Heart right ventricle (tissue), 16 donors: ENCODE measurements at regions not wholly inside any gene's neighbourhood (a gene's known extent, or its start where the extent isn't known, plus 50 kb on each side); places are given as distances from the start of the nearest gene placed in this dataset.

Source experiments
- ATAC-seq, 8 donors: fragments of 200-7000 bp; cut with Tn5 transposase; one replicate each; pipeline ENCODE4 v1.9.1; 2020; ENCODE audit warnings: mild to moderate bottlenecking in 8 of 8, moderate library complexity in 8 of 8, moderate number of reproducible peaks in 1 of 8
- DNase-seq, 2 donors: peaks; one replicate each; pipeline ENCODE4 v3.0.0-alpha.2; 2020
- H3K27ac ChIP-seq, 10 donors: fragments of 200-600 bp; sonication (generic) in 2 of 10; one replicate each; pipeline versions ENCODE4 v1.5.0 to v1.8.0; 2020 to 2022; ENCODE audit warnings: mild to moderate bottlenecking in 3 of 10
- H3K27me3 ChIP-seq, 7 donors: fragments of 200-600 bp; one replicate each; pipeline ENCODE4 v1.8.0; 2021 to 2022; ENCODE audit warnings: mild to moderate bottlenecking in 2 of 7
- H3K36me3 ChIP-seq, 9 donors: fragments of 200-600 bp; sonication (generic) in 1 of 9; one replicate each; pipeline versions ENCODE4 v1.5.0 to v1.8.0; 2020 to 2022; ENCODE audit warnings: mild to moderate bottlenecking in 2 of 9
- H3K4me1 ChIP-seq, 9 donors: fragments of 200-600 bp; sonication (generic) in 1 of 9; one replicate each; pipeline versions ENCODE4 v1.5.0 to v1.8.0; 2020 to 2022; ENCODE audit warnings: mild to moderate bottlenecking in 4 of 9
- H3K4me3 ChIP-seq, 10 donors: fragments of 200-600 bp; sonication (generic) in 2 of 10; one replicate each; pipeline versions ENCODE4 v1.5.0 to v1.8.0; 2020 to 2022; ENCODE audit warnings: mild to moderate bottlenecking in 7 of 10, moderate library complexity in 2 of 10
- H3K9me3 ChIP-seq, 11 donors: fragments of 200-600 bp in 10 of 11; sonication (generic) in 2 of 11; one replicate each; pipeline versions ENCODE4 v1.5.0 to v1.8.0; 2013 to 2022; ENCODE audit warnings: mild to moderate bottlenecking in 2 of 11, control low read depth in 1 of 11, moderate library complexity in 1 of 11
- WGBS, 2 donors: extraction: QIAGEN DNeasy Blood & Tissue Kit; methylation state at CpG; one replicate each; pipeline ENCODE4 v1.1.7; 2013; ENCODE audit warnings: inconsistent platforms in 1 of 2; 5-methylcytosine and 5-hydroxymethylcytosine counted together
- intact Hi-C, 10 donors: fragments of 100-400 bp; cut with DNase I; formaldehyde crosslinking; loops; one replicate each; pipeline versions ENCODE4 v1.11.1 to v1.14.2; 2022
- TF ChIP-seq, protein P1 (sequence below), 9 donors: fragments of 200-600 bp; sonication (generic) in 2 of 9; IDR thresholded peaks; one replicate each; pipeline versions ENCODE4 v1.5.0 to v1.8.0; 2021 to 2022; ENCODE audit warnings: antibody characterized with exemption in 9 of 9, mild to moderate bottlenecking in 5 of 9, moderate library complexity in 1 of 9
- donor health status: Arrhythmogenic right ventricular cardiomyopathy.
- donor health status: ischemic (EF 13 %, LVEDD 7.1; RV severe dilation, severe dysfunction).
- donor health status: healthy with polysubstance abuse.
- donor health status: DM: no; HTN: yes; CAD: no.
- donor health status: DM: no; HTN: no; CAD: no.
- donor health status: ischemic (EF 25% LVEDD 6.9; RV normal size, moderate dysfunction).
- donor health status: ischemic (EF 25% LVEDD 5.7; RV mildly dilated, moderate dysfunction).
- donor health status: healthy.
- donor health status: DM: yes; HTN: yes; CAD: no.
- donor health status: Ischemic cardiomyopathy.
- donor health status: ischemic (EF 35%, LVEDD 5.7; RV mildly dilated, moderate dysfunction).
- donor health status: nonischemic (EF 11% LVEDD 7.7; RV severe dilation, severe dysfunction).
- donor health status: DM: yes; HTN: yes; CAD: no.
- donor health status: PGD.
- donor health status: ischemic (EF 29% LVEDD 5.4; RV normal size, mild dysfunction).
- donor health status: nonischemic (EF 23%, LVEDD 6.1; RV moderate dilation, normal function).

DNA sequence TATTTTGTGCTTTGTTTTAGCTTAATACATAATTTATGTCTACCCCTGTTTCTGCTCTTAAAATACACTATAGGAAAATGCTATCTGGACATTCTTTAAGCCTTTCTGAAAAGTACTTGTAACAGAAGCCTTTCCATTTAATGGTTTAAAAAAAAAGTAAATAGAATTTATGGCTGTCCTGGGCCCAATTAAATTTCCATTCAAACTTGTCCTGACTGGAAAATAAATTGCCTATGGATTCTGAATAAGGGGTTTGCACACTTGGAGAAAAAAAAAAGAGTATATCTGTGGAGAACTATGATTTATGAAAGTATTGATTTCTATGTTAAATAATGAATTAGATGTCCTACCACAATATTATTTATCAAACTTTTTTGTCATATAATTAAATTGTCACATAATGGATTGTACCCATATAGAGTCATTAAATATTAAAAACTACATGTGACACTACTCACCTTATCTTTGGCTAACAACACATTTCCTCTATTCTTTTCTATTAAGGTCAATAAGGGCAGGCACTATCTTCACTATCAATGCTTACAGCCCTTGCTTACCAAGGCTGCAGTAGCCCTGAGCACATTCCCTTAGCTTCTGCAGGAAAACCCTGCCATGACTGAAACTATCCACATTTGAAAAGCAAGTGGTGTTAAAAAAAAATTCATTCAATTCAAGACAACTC lies 396.1 kb upstream of the ROBO2 start:
- no peak for ATAC-seq
- intact Hi-C loops = no loop called here
- H3K9me3 ChIP-seq = no peaks in the 10 kb centered on the region
- H3K4me3 ChIP-seq = no peak overlapping the region
- no peaks in the 10 kb centered on the region for H3K27me3 ChIP-seq
- H3K4me1 ChIP-seq = no peaks in the 10 kb centered on the region
- TF ChIP-seq, protein P1, sequence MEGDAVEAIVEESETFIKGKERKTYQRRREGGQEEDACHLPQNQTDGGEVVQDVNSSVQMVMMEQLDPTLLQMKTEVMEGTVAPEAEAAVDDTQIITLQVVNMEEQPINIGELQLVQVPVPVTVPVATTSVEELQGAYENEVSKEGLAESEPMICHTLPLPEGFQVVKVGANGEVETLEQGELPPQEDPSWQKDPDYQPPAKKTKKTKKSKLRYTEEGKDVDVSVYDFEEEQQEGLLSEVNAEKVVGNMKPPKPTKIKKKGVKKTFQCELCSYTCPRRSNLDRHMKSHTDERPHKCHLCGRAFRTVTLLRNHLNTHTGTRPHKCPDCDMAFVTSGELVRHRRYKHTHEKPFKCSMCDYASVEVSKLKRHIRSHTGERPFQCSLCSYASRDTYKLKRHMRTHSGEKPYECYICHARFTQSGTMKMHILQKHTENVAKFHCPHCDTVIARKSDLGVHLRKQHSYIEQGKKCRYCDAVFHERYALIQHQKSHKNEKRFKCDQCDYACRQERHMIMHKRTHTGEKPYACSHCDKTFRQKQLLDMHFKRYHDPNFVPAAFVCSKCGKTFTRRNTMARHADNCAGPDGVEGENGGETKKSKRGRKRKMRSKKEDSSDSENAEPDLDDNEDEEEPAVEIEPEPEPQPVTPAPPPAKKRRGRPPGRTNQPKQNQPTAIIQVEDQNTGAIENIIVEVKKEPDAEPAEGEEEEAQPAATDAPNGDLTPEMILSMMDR (IDR thresholded peaks at IDR 0.05) = no peak
- H3K36me3 ChIP-seq = no peaks in the 10 kb centered on the region
- DNase-seq = no peak
- H3K27ac ChIP-seq = no peak overlapping the region

- intact Hi-C loops = no loop called here
- WGBS, 2 donors = 62 to 76% methylated on average over 4 of the region's 4 CpGs
- no peak overlapping the region for H3K27ac ChIP-seq
- no peak for ATAC-seq
- no peak overlapping the region for H3K4me3 ChIP-seq
- H3K36me3 ChIP-seq = no peaks in the 10 kb centered on the region
- DNase-seq = no peak
- TF ChIP-seq, protein P1 (IDR thresholded peaks at IDR 0.05) = no peak
- no peaks in the 10 kb centered on the region for H3K4me1 ChIP-seq
- no peaks in the 10 kb centered on the region for H3K27me3 ChIP-seq
- no peaks in the 10 kb centered on the region for H3K9me3 ChIP-seq
These were observed 395.6 kb upstream of the ROBO2 start for GRCh38 chr3:76644305-76644675.

DNA sequence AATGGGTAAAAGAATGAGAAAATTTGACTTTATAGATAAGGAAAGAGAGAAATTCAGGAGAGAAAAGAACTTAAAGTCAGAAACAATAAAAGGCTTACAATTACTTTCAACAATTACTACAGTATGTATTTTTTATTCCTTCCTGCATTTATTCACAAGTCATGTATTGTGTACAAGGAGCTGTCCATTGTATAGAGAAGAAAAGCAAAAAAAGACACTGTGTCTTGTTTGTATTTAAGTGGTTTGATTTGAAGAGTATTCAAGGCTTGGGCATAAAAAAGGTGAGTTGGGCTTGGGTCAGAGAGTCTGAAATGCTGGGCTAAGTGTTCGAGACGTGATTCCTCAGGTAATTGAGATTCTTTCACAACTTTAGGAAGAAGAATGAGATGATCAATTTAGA lies 394.2 kb upstream of the ROBO2 start:
- intact Hi-C loops = no loop called here
- Histone ChIP-seq H3K27me3 (no peaks in the 10 kb centered on the region), H3K27ac (no peak overlapping the region), H3K9me3 (no peaks in the 10 kb centered on the region), H3K4me3 (no peak overlapping the region), H3K4me1 (no peaks in the 10 kb centered on the region), H3K36me3 (no peaks in the 10 kb centered on the region)
- DNase-seq (no peak), ATAC-seq (no peak)
- 89 to 90% methylated on average over 2 of the region's 2 CpGs for WGBS, 2 donors
- TF ChIP-seq, protein P1 (IDR thresholded peaks at IDR 0.05) = no peak

DNA sequence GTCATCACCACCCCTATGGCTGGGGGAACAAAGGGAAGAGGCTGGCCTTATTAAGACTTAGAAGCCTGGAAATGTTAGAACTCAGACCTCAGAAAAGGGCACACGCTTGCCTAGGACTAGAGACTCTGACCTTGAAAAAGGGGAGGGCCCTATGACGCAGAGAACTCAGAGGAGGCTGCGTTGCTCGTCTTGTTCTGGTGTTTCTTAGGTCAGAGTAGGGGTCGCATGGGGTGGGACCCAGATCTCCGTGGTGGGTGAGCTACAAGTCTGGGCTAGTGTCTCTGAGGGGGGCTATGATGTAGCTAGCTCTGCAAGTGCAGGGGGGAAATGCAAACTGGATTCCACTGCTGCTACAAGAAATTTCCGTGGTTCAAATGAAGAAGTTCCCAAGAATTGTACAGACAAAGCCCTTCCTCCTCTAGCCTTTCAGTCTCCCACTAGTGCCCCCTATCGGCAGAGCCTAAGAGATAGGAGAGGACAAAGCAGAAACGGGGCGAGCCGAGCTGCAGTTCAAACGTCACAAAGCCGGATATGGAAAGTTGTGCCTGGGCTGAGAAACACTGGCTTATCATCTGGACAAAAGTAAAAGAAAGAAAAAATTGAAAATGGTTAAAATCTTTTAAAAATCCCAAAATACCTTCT lies 392.9 kb upstream of the ROBO2 start:
- TF ChIP-seq, protein P1 (IDR thresholded peaks at IDR 0.05) = no peak
- no peaks in the 10 kb centered on the region for H3K27me3 ChIP-seq
- no peak for DNase-seq
- no peak overlapping the region for H3K27ac ChIP-seq
- no peaks in the 10 kb centered on the region for H3K9me3 ChIP-seq
- no peak for ATAC-seq
- WGBS, 2 donors = 66 to 69% methylated on average over 13 of the region's 13 CpGs
- H3K4me3 ChIP-seq = no peak overlapping the region
- intact Hi-C loops = no loop called here
- H3K4me1 ChIP-seq = no peaks in the 10 kb centered on the region
- no peaks in the 10 kb centered on the region for H3K36me3 ChIP-seq
